ENCODE measurements at regions not wholly inside any gene's neighbourhood (a gene's known extent, or its start where the extent isn't known, plus 50 kb on each side); places are given as distances from the start of the nearest gene placed in this dataset.

GRCh38 chr1:191564275-191564674 is 594.0 kb upstream of the RGS18 start:
- no peak for ATAC-seq (ENCODE audit: insufficient number of reproducible peaks, low FRiP score, low read depth)
- no peaks in the 10 kb centered on the region for H3K4me1 ChIP-seq (ENCODE audit: control insufficient read depth in 1 of 2, low read depth in 2 of 2)

GRCh38 chr1:191572479-191572878 is 585.8 kb upstream of the RGS18 start:
- Histone ChIP-seq H3K27ac (no peak overlapping the region), H3K27me3 (replicated peaks; ENCODE audit: insufficient read depth) (no peaks in the 10 kb centered on the region), H3K4me1 (ENCODE audit: control insufficient read depth in 1 of 2, low read depth in 2 of 2) (no peaks in the 10 kb centered on the region), H3K4me3 (no peak overlapping the region), H3K9me3 (no peaks in the 10 kb centered on the region), H3K36me3 (no peaks in the 10 kb centered on the region)
- ATAC-seq (ENCODE audit: insufficient number of reproducible peaks, low FRiP score, low read depth) (no peak), DNase-seq (ENCODE audit: low spot score) (no peak)
- TF ChIP-seq CTCF (IDR thresholded peaks at IDR 0.05): no peak

More at GRCh38 chr1:191564275-191564674, 594.0 kb upstream of the RGS18 start:
- no peak for TF ChIP-seq CTCF (IDR thresholded peaks at IDR 0.05)
- no peaks in the 10 kb centered on the region for H3K36me3 ChIP-seq
- H3K27ac ChIP-seq: no peak overlapping the region
- no peaks in the 10 kb centered on the region for H3K9me3 ChIP-seq
- no peak for DNase-seq (ENCODE audit: low spot score)
- no peaks in the 10 kb centered on the region for H3K27me3 ChIP-seq (replicated peaks; ENCODE audit: insufficient read depth)
- H3K4me3 ChIP-seq: no peak overlapping the region

GRCh38 chr1:191575180-191575579 is 583.1 kb upstream of the RGS18 start:
- DNase-seq (ENCODE audit: low spot score) (no peak), ATAC-seq (ENCODE audit: insufficient number of reproducible peaks, low FRiP score, low read depth) (no peak)
- no peaks in the 10 kb centered on the region for H3K36me3 ChIP-seq
- no peak for TF ChIP-seq CTCF (IDR thresholded peaks at IDR 0.05)
- no peak overlapping the region for H3K4me3 ChIP-seq
- no peaks in the 10 kb centered on the region for H3K27me3 ChIP-seq (replicated peaks; ENCODE audit: insufficient read depth)
- no peaks in the 10 kb centered on the region for H3K4me1 ChIP-seq (ENCODE audit: control insufficient read depth in 1 of 2, low read depth in 2 of 2)
- H3K27ac ChIP-seq: no peak overlapping the region
- no peaks in the 10 kb centered on the region for H3K9me3 ChIP-seq

- no peak for TF ChIP-seq CTCF (IDR thresholded peaks at IDR 0.05)
- H3K27ac ChIP-seq: no peak overlapping the region
- ATAC-seq (ENCODE audit: insufficient number of reproducible peaks, low FRiP score, low read depth): no peak
- H3K4me3 ChIP-seq: no peak overlapping the region
- no peak for DNase-seq (ENCODE audit: low spot score)
- no peaks in the 10 kb centered on the region for H3K27me3 ChIP-seq (replicated peaks; ENCODE audit: insufficient read depth)
- no peaks in the 10 kb centered on the region for H3K9me3 ChIP-seq
- H3K36me3 ChIP-seq: no peaks in the 10 kb centered on the region
- no peaks in the 10 kb centered on the region for H3K4me1 ChIP-seq (ENCODE audit: control insufficient read depth in 1 of 2, low read depth in 2 of 2)
Measured at GRCh38 chr1:191575746-191576145, 582.5 kb upstream of the RGS18 start.

- no peak overlapping the region for H3K4me3 ChIP-seq
- H3K27me3 ChIP-seq (replicated peaks; ENCODE audit: insufficient read depth): no peaks in the 10 kb centered on the region
- H3K36me3 ChIP-seq: no peaks in the 10 kb centered on the region
- H3K4me1 ChIP-seq (ENCODE audit: control insufficient read depth in 1 of 2, low read depth in 2 of 2): no peaks in the 10 kb centered on the region
- no peak for ATAC-seq (ENCODE audit: insufficient number of reproducible peaks, low FRiP score, low read depth)
- no peak for DNase-seq (ENCODE audit: low spot score)
- H3K9me3 ChIP-seq: no peaks in the 10 kb centered on the region
- no peak overlapping the region for H3K27ac ChIP-seq
- TF ChIP-seq CTCF (IDR thresholded peaks at IDR 0.05): no peak
Measured at GRCh38 chr1:191577213-191577612, 581.0 kb upstream of the RGS18 start.
